ENCODE measurements at regions not wholly inside any gene's neighbourhood (a gene's known extent, or its start where the extent isn't known, plus 50 kb on each side); places are given as distances from the start of the nearest gene placed in this dataset.

- no peak for TF ChIP-seq TCF12 (IDR thresholded peaks at IDR 0.05; ENCODE audit: low read depth)
- TF ChIP-seq EP300 (IDR thresholded peaks at IDR 0.05; ENCODE audit: borderline replicate concordance): no peak
- TF ChIP-seq YY1 (IDR thresholded peaks at IDR 0.05; ENCODE audit: low read depth): no peak
- no peak for TF ChIP-seq CEBPB (IDR thresholded peaks at IDR 0.05)
- TF ChIP-seq TEAD4 (IDR thresholded peaks at IDR 0.05): no peak
- no peak for TF ChIP-seq FOXM1 (IDR thresholded peaks at IDR 0.05; ENCODE audit: borderline replicate concordance, low read depth)
- no peak for TF ChIP-seq MAX (IDR thresholded peaks at IDR 0.05)
Measured at GRCh38 chr20:55090286-55090685, 614.9 kb downstream of the DOK5 start.
